Ovary (tissue), 7 donors: ENCODE measurements at regions not wholly inside any gene's neighbourhood (a gene's known extent, or its start where the extent isn't known, plus 50 kb on each side); places are given as distances from the start of the nearest gene placed in this dataset.

Experiments used
- DNase-seq, 5 donors: peaks; one replicate each; pipeline ENCODE4 v3.0.0-alpha.2; 2019 to 2020
- H3K27ac ChIP-seq, 2 donors: fragments of 200-600 bp; one replicate each; pipeline versions ENCODE4 v1.5.1 to v1.8.0; 2019 to 2022
- H3K27me3 ChIP-seq: fragments of 200-600 bp; one replicate; pipeline ENCODE4 v1.8.0; 2022
- H3K36me3 ChIP-seq: fragments of 200-600 bp; sonication (generic); one replicate; pipeline ENCODE4 v1.5.1; 2019
- H3K4me1 ChIP-seq: one replicate; pipeline ENCODE4 v1.8.1; 2013; ENCODE audit warnings: mild to moderate bottlenecking, moderate library complexity; ENCODE audit not compliant: insufficient read depth
- H3K4me3 ChIP-seq: fragments of 200-600 bp; sonication (generic); one replicate; pipeline ENCODE4 v1.5.1; 2017
- H3K9me3 ChIP-seq, 2 donors: fragments of 200-600 bp in 1 of 2; sonication (generic) in 1 of 2; one replicate each; pipeline versions ENCODE4 v1.5.1 to v1.8.1; 2013 to 2019; ENCODE audit warnings: mild to moderate bottlenecking in 1 of 2, moderate library complexity in 1 of 2
- CTCF ChIP-seq, 3 donors: fragments of 450-650 bp in 2 of 3; fragments of 200-600 bp in 1 of 3; IDR thresholded peaks; one replicate each; pipeline versions ENCODE4 v1.5.1 to v1.8.0; 2016 to 2022; ENCODE audit warnings: antibody characterized with exemption in 3 of 3, mild to moderate bottlenecking in 1 of 3
- EP300 ChIP-seq: sonication (generic); formaldehyde crosslinking; IDR thresholded peaks from one replicate; pipeline ENCODE4 v1.6.1; 2017; ENCODE audit warnings: antibody characterized with exemption
- POLR2A ChIP-seq: fragments of 450-650 bp; IDR thresholded peaks from one replicate; pipeline ENCODE4 v1.6.1; 2017; ENCODE audit warnings: antibody characterized with exemption, mild to moderate bottlenecking, moderate library complexity
- WGBS, 3 donors: extraction: QIAGEN DNeasy Blood & Tissue Kit in 1 of 3; methylation state at CpG; one replicate each; pipeline versions ENCODE4 v1.1.5 to v1.1.7; 2013 to 2017; 5-methylcytosine and 5-hydroxymethylcytosine counted together
- intact Hi-C, 4 donors: fragments of 100-400 bp; cut with DNase I; formaldehyde crosslinking; loops; one replicate each; pipeline versions ENCODE4 v1.11.0 to v1.15.1; 2022 to 2023
- donor health status: DM: no; HTN: no; CAD: no; lungs with moderate emphysema.
- donor health status: DM: no; HTN: no; CAD: no.
- donor health status: Bipolar disorder and iron deficiency.
- donor health status: DM: no; HTN: no; CAD: no.
- donor health status: DM: yes; HTN: yes; CAD: no.

GRCh38 chr4:176484301-176484984 is 164.7 kb downstream of the SPCS3 start:
- intact Hi-C loops = no loop called here
- H3K4me1 ChIP-seq = no peaks in the 10 kb centered on the region
- H3K9me3 ChIP-seq = no peaks in the 10 kb centered on the region
- no peaks in the 10 kb centered on the region for H3K27me3 ChIP-seq
- no peaks in the 10 kb centered on the region for H3K36me3 ChIP-seq
- no peak for TF ChIP-seq CTCF (IDR thresholded peaks at IDR 0.05)
- TF ChIP-seq POLR2A = no peak
- TF ChIP-seq EP300 = no peak
- no peak overlapping the region for H3K27ac ChIP-seq
- DNase-seq = no peak
- 82 to 91% (median 86%) methylated on average over 7 of the region's 7 CpGs for WGBS, 3 donors
- no peak overlapping the region for H3K4me3 ChIP-seq

GRCh38 chr4:176489001-176489400 is 169.2 kb downstream of the SPCS3 start:
- Histone ChIP-seq H3K4me3 (no peak overlapping the region), H3K27me3 (no peaks in the 10 kb centered on the region), H3K27ac (no peak overlapping the region), H3K4me1 (no peaks in the 10 kb centered on the region), H3K9me3 (no peaks in the 10 kb centered on the region), H3K36me3 (no peaks in the 10 kb centered on the region)
- no peak for TF ChIP-seq EP300
- no peak for TF ChIP-seq CTCF (IDR thresholded peaks at IDR 0.05)
- no peak for TF ChIP-seq POLR2A
- DNase-seq = no peak
- WGBS, 3 donors = 90 to 94% (median 90%) methylated on average over 2 of the region's 2 CpGs
- intact Hi-C loops = no loop called here

GRCh38 chr4:176492646-176493302 is 173.0 kb downstream of the SPCS3 start:
- no peak overlapping the region for H3K27ac ChIP-seq
- H3K4me3 ChIP-seq = no peak overlapping the region
- no peaks in the 10 kb centered on the region for H3K36me3 ChIP-seq
- DNase-seq = no peak
- H3K9me3 ChIP-seq = no peaks in the 10 kb centered on the region
- WGBS, 3 donors = 18 to 24% (median 21%) methylated on average over 2 of the region's 2 CpGs
- no peak for TF ChIP-seq POLR2A
- TF ChIP-seq CTCF (IDR thresholded peaks at IDR 0.05) = no peak
- no peak for TF ChIP-seq EP300
- no peaks in the 10 kb centered on the region for H3K27me3 ChIP-seq
- H3K4me1 ChIP-seq = no peaks in the 10 kb centered on the region
- intact Hi-C loops = no loop called here

- Histone ChIP-seq H3K4me3 (no peak overlapping the region), H3K9me3 (no peaks in the 10 kb centered on the region), H3K27me3 (no peaks in the 10 kb centered on the region), H3K4me1 (no peaks in the 10 kb centered on the region), H3K36me3 (no peaks in the 10 kb centered on the region), H3K27ac (no peak overlapping the region)
- no peak for DNase-seq
- intact Hi-C loops = no loop called here
- WGBS, 3 donors = 46 to 61% (median 50%) methylated on average over 4 of the region's 4 CpGs
- TF ChIP-seq POLR2A (no peak), EP300 (no peak), CTCF (IDR thresholded peaks at IDR 0.05) (no peak)
These were observed 179.0 kb downstream of the SPCS3 start for GRCh38 chr4:176498617-176499256.
